Skeletal muscle cell (primary cell): ENCODE measurements at regions not wholly inside any gene's neighbourhood (a gene's known extent, or its start where the extent isn't known, plus 50 kb on each side); places are given as distances from the start of the nearest gene placed in this dataset.

Source experiments
- DNase-seq: peaks from one replicate; pipeline ENCODE4 v3.0.0-alpha.2; 2010; ENCODE audit warnings: low read depth
- H3K4me3 ChIP-seq: 2 replicates; pipeline ENCODE4 v1.5.1; 2011; ENCODE audit warnings: low read depth, mild to moderate bottlenecking, control low read depth, low read length, moderate library complexity

GRCh38 chr13:102940770-102941169 lies 94.9 kb downstream of the ERCC5 start:
- no peak for DNase-seq
- H3K4me3 ChIP-seq: no peak overlapping the region

DNA sequence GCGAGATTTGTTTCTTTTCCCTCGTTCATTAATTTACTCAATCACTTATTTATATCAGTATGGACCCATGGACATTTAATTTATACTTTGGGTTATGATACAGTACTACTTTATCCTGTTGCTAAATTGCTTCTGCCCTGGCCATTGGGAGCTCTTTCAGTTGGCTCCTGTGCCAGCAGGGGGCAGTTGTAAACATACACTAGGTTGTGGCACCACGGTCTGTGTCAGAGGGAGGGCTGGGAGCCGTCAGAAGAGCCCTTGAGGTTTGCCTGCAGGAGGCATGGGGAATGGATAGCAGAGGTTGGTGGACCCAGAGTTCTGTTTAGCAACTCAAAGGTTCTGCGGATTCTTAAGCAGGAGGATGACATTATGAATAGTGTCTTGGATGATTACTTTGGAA lies 94.3 kb downstream of the ERCC5 start:
- no peak for DNase-seq
- H3K4me3 ChIP-seq: no peak overlapping the region

GRCh38 chr13:102935896-102936321 lies 90.1 kb downstream of the ERCC5 start:
- no peak overlapping the region for H3K4me3 ChIP-seq
- DNase-seq: no peak

- H3K4me3 ChIP-seq: no peak overlapping the region
- no peak for DNase-seq
Observed at GRCh38 chr13:102933523-102933922, 87.7 kb downstream of the ERCC5 start.

DNA sequence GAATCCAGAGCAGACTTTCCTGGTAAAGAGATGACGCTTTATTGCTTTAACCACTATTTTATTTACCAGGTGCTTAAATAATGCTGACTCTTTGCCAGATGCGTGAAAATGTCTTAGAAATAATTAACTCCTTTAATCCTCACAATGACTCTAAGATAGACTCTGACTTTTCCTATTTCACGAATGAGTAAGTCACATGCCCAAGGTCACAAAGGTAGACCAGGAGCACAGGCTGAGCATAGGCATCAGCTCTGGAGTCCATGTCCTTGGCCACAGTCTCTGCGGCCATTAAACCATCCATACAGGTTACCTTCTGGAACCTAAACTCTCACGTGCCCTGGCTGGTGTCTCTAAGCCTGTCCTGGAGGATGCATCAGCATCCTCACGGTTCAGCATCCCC lies 87.3 kb downstream of the ERCC5 start:
- H3K4me3 ChIP-seq: no peak overlapping the region
- no peak for DNase-seq

DNA sequence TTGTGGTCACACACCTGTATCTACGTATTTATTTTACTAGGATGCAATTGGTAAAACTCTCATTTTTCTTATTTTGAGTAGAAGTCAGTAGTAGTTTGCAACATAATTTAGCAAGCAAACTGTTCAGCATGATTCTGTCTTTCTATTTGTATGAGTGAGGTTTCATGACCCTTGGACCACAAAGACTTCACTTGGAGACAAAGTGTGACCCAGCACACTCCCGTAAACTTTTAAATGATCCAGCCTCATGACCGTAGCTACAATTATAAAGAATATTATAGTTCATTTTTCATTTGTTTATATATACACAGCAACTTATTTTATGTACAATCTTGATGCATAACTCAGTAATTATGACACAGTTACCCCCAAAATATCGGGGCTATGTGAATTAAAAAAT lies 86.5 kb downstream of the ERCC5 start:
- H3K4me3 ChIP-seq: no peak overlapping the region
- no peak for DNase-seq

DNA sequence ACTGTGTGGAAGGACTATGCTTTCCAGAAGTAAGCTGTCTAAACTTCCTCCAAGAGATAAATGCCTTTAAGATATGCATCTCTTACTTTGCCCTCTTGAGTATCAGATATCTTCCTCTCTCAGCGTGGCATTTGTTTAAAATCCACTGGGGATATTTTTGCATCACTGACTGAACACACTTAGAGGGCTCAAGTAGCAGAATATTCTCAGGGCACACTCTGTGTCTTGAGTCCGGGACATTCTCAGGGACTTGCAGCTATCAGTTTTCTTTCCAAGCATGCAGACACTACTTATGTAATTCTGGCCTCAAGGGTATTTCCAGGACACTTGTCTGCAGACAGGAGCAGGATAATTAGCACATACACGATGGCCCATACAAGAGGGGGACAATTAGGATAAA lies 84.7 kb downstream of the ERCC5 start:
- DNase-seq: no peak
- no peak overlapping the region for H3K4me3 ChIP-seq

DNA sequence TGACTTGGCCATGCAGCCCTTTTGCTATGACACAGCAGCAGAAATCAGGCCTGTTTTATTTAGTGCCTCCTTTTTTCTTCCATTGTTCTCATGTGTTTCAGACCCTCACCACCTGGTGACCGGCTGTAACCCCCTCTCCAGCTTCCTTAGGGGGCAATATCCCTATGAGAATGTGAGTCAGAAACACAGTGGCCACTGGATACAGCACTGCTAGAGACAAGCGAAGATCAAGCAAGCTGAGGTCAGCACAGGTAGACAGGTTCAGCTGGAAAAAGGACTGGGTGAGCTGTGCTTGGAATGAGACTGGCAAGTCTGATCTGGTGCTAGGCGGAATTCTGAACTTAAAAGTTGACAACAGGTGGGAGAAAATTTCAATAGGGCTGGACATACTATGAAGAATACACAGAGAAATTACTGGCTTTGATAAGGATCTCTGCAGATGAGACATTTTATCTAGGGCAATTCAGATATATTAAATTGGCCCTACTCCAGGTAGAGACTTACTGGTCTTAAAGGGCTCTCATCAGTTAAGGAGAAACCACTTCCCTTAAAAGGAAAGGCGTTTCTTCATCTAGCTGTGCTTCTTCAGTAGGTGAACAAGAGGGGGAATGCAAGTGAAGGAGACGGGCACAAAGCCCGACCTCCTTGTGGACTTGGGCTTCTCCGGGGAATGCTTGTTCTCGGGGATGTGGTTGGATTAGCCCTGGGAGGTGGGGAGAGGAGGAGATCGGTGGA lies 83.3 kb downstream of the ERCC5 start:
- no peak overlapping the region for H3K4me3 ChIP-seq
- no peak for DNase-seq
